ENCODE measurements at regions not wholly inside any gene's neighbourhood (a gene's known extent, or its start where the extent isn't known, plus 50 kb on each side); places are given as distances from the start of the nearest gene placed in this dataset.
"Not testable (repeated sequence)": the region's sequence is repeated elsewhere in the genome, so short reads cannot be mapped to it uniquely, and the experiment has no call there.

GRCh38 chr14:84492685-84493084 is 1037.3 kb upstream of the FLRT2 start:
- no peak for DNase-seq
- H3K27me3 ChIP-seq = no peaks in the 10 kb centered on the region
- no peaks in the 10 kb centered on the region for H3K9me3 ChIP-seq
- TF ChIP-seq POLR2A (IDR thresholded peaks at IDR 0.05) (no peak), CTCF (IDR thresholded peaks at IDR 0.05) (no peak), EP300 (IDR thresholded peaks at IDR 0.05) (no peak)
- no peak overlapping the region for H3K27ac ChIP-seq
- H3K4me3 ChIP-seq = no peak overlapping the region
- no peaks in the 10 kb centered on the region for H3K36me3 ChIP-seq
- intact Hi-C loops (cut with DNase I) = no loop called here
- no peaks in the 10 kb centered on the region for H3K4me1 ChIP-seq (ENCODE audit: insufficient read depth)

GRCh38 chr14:84493779-84494178 is 1036.2 kb upstream of the FLRT2 start:
- Histone ChIP-seq H3K27me3 (no peaks in the 10 kb centered on the region), H3K9me3 (no peaks in the 10 kb centered on the region), H3K4me1 (ENCODE audit: insufficient read depth) (no peaks in the 10 kb centered on the region), H3K27ac (no peak overlapping the region), H3K36me3 (no peaks in the 10 kb centered on the region), H3K4me3 (no peak overlapping the region)
- intact Hi-C loops (cut with DNase I) = no loop called here
- TF ChIP-seq CTCF (IDR thresholded peaks at IDR 0.05) (no peak), EP300 (IDR thresholded peaks at IDR 0.05) (no peak), POLR2A (IDR thresholded peaks at IDR 0.05) (no peak)
- DNase-seq = no peak
- WGBS, 3 donors = 74 to 78% (median 76%) methylated on average over 4 of the region's 4 CpGs

- intact Hi-C loops (cut with DNase I) = no loop called here
- Histone ChIP-seq H3K27ac (no peak overlapping the region), H3K4me3 (no peak overlapping the region), H3K4me1 (ENCODE audit: insufficient read depth) (no peaks in the 10 kb centered on the region), H3K9me3 (no peaks in the 10 kb centered on the region), H3K27me3 (no peaks in the 10 kb centered on the region), H3K36me3 (no peaks in the 10 kb centered on the region)
- DNase-seq = no peak
- WGBS, 3 donors = 93 to 97% (median 97%) methylated on average over 2 of the region's 2 CpGs
- TF ChIP-seq CTCF (IDR thresholded peaks at IDR 0.05) = no peak
- no peak for TF ChIP-seq POLR2A (IDR thresholded peaks at IDR 0.05)
- TF ChIP-seq EP300 (IDR thresholded peaks at IDR 0.05) = no peak
These were observed 1033.3 kb upstream of the FLRT2 start for GRCh38 chr14:84496677-84497076.

- H3K27me3 ChIP-seq; H3K36me3 ChIP-seq; DNase-seq; H3K4me3 ChIP-seq; H3K27ac ChIP-seq; H3K9me3 ChIP-seq; intact Hi-C loops (cut with DNase I); H3K4me1 ChIP-seq (ENCODE audit: insufficient read depth): not testable (repeated sequence)
- WGBS, 3 donors = 96 to 100% (median 97%) methylated on average over 11 to 18 of the region's 18 CpGs
These were observed 1017.1 kb upstream of the FLRT2 start for GRCh38 chr14:84512823-84513222.

- H3K4me1 ChIP-seq (ENCODE audit: insufficient read depth) = no peaks in the 10 kb centered on the region
- intact Hi-C loops (cut with DNase I) = no loop called here
- no peaks in the 10 kb centered on the region for H3K36me3 ChIP-seq
- DNase-seq = no peak
- no peak overlapping the region for H3K4me3 ChIP-seq
- TF ChIP-seq EP300 (IDR thresholded peaks at IDR 0.05) (no peak), CTCF (IDR thresholded peaks at IDR 0.05) (no peak), POLR2A (IDR thresholded peaks at IDR 0.05) (no peak)
- H3K9me3 ChIP-seq = no peaks in the 10 kb centered on the region
- WGBS, 3 donors = 93 to 100% (median 97%) methylated on average over 3 of the region's 3 CpGs
- H3K27ac ChIP-seq = no peak overlapping the region
- no peaks in the 10 kb centered on the region for H3K27me3 ChIP-seq
These were observed 1010.1 kb upstream of the FLRT2 start for GRCh38 chr14:84519836-84520235.

All from ovary (tissue), 7 donors.